Right lobe of liver (tissue), 6 donors: ENCODE measurements at regions not wholly inside any gene's neighbourhood (a gene's known extent, or its start where the extent isn't known, plus 50 kb on each side); places are given as distances from the start of the nearest gene placed in this dataset.

Experiments
- ATAC-seq, 4 donors: fragments of 200-7000 bp; cut with Tn5 transposase; one replicate each; pipeline ENCODE4 v1.9.1; 2020; ENCODE audit warnings: mild to moderate bottlenecking in 4 of 4, moderate library complexity in 4 of 4
- DNase-seq, 3 donors: peaks; one replicate each; pipeline ENCODE4 v3.0.0-alpha.2; 2020
- H3K27ac ChIP-seq, 3 donors: fragments of 200-600 bp; one replicate each; pipeline ENCODE4 v1.8.0; 2022
- H3K27me3 ChIP-seq, 2 donors: fragments of 200-600 bp; one replicate each; pipeline ENCODE4 v1.8.0; 2022
- H3K36me3 ChIP-seq, 4 donors: fragments of 200-600 bp; sonication (generic) in 1 of 4; one replicate each; pipeline versions ENCODE4 v1.5.1 to v1.8.0; 2017 to 2022; ENCODE audit warnings: control low read depth in 1 of 4
- H3K4me1 ChIP-seq, 4 donors: fragments of 200-600 bp; sonication (generic) in 1 of 4; one replicate each; pipeline versions ENCODE4 v1.5.1 to v1.8.0; 2017 to 2022; ENCODE audit warnings: control low read depth in 1 of 4
- H3K4me3 ChIP-seq, 3 donors: fragments of 200-600 bp; one replicate each; pipeline ENCODE4 v1.8.0; 2022
- H3K9me3 ChIP-seq, 4 donors: fragments of 200-600 bp; sonication (generic) in 1 of 4; one replicate each; pipeline versions ENCODE4 v1.5.1 to v1.8.0; 2017 to 2022; ENCODE audit warnings: control low read depth in 1 of 4
- POLR2A ChIP-seq: fragments of 450-650 bp; IDR thresholded peaks from one replicate; pipeline ENCODE4 v1.6.1; 2017; ENCODE audit warnings: antibody characterized with exemption, mild to moderate bottlenecking
- WGBS: methylation state at CpG from one replicate; pipeline ENCODE4 v1.1.6; 2018; ENCODE audit warnings: low coverage, low lambda C conversion rate; ENCODE audit not compliant: insufficient coverage; ENCODE audit errors: missing lambda C conversion rate; 5-methylcytosine and 5-hydroxymethylcytosine counted together
- intact Hi-C, 2 donors: fragments of 100-400 bp; cut with DNase I; formaldehyde crosslinking; loops; one replicate each; pipeline versions ENCODE4 v1.11.2 to v1.14.1; 2022
- TF ChIP-seq, protein P1 (sequence below), 4 donors: fragments of 200-600 bp in 3 of 4; fragments of 450-650 bp in 1 of 4; IDR thresholded peaks; one replicate each; pipeline versions ENCODE4 v1.5.1 to v1.8.0; 2016 to 2022; ENCODE audit warnings: antibody characterized with exemption in 4 of 4, mild to moderate bottlenecking in 2 of 4
- donor health status: DM: no; HTN: yes; CAD: no.
- donor health status: DM: no; HTN: no; CAD: no.
- donor health status: DM: no; HTN: no; CAD: no.
- donor health status: DM: no; HTN: yes; CAD: no.
- donor health status: DM: no; HTN: yes; CAD: no.

GRCh38 chr7:86155623-86156022 lies 488.1 kb upstream of the GRM3 start:
- TF ChIP-seq, protein P1, sequence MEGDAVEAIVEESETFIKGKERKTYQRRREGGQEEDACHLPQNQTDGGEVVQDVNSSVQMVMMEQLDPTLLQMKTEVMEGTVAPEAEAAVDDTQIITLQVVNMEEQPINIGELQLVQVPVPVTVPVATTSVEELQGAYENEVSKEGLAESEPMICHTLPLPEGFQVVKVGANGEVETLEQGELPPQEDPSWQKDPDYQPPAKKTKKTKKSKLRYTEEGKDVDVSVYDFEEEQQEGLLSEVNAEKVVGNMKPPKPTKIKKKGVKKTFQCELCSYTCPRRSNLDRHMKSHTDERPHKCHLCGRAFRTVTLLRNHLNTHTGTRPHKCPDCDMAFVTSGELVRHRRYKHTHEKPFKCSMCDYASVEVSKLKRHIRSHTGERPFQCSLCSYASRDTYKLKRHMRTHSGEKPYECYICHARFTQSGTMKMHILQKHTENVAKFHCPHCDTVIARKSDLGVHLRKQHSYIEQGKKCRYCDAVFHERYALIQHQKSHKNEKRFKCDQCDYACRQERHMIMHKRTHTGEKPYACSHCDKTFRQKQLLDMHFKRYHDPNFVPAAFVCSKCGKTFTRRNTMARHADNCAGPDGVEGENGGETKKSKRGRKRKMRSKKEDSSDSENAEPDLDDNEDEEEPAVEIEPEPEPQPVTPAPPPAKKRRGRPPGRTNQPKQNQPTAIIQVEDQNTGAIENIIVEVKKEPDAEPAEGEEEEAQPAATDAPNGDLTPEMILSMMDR (IDR thresholded peaks at IDR 0.05): no peak
- TF ChIP-seq POLR2A: no peak
- H3K9me3 ChIP-seq: no peaks in the 10 kb centered on the region
- no peaks in the 10 kb centered on the region for H3K4me1 ChIP-seq
- ATAC-seq: no peak
- 50% methylated on average over 2 of the region's 2 CpGs for WGBS
- H3K27ac ChIP-seq: no peak overlapping the region
- no peak for DNase-seq
- no peaks in the 10 kb centered on the region for H3K27me3 ChIP-seq
- H3K36me3 ChIP-seq: no peaks in the 10 kb centered on the region
- intact Hi-C loops: no loop called here
- H3K4me3 ChIP-seq: no peak overlapping the region

DNA sequence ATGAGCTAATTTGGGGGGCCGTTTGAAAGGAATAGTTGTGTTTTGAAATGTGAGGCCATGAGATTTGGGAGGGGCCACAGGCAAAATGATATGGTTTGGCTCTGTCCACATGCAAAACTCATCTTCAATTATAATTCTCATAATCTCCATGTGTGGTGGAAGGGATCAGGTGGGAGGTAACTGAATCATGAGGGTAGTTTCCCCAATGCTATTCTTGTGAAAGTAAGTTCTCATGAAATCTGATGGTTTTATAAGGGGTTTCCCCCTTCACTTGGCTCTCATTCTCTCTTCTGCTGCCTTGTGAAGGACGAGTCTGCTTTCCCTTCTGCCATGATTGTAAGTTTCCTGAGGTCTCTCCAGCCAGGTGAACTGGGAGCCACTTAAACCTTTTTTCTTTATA lies 490.8 kb upstream of the GRM3 start:
- ATAC-seq (no peak), DNase-seq (no peak)
- intact Hi-C loops: no loop called here
- no peaks in the 10 kb centered on the region for H3K36me3 ChIP-seq
- WGBS: 38% methylated on average over 2 of the region's 2 CpGs
- H3K9me3 ChIP-seq: no peaks in the 10 kb centered on the region
- no peaks in the 10 kb centered on the region for H3K4me1 ChIP-seq
- no peaks in the 10 kb centered on the region for H3K27me3 ChIP-seq
- no peak overlapping the region for H3K27ac ChIP-seq
- TF ChIP-seq, protein P1 (IDR thresholded peaks at IDR 0.05): no peak
- TF ChIP-seq POLR2A: no peak
- H3K4me3 ChIP-seq: no peak overlapping the region

GRCh38 chr7:86149024-86149665 lies 494.6 kb upstream of the GRM3 start:
- Histone ChIP-seq H3K4me1 (no peaks in the 10 kb centered on the region), H3K4me3 (no peak overlapping the region), H3K27me3 (no peaks in the 10 kb centered on the region), H3K27ac (no peak overlapping the region), H3K9me3 (no peaks in the 10 kb centered on the region), H3K36me3 (no peaks in the 10 kb centered on the region)
- TF ChIP-seq POLR2A: no peak
- TF ChIP-seq, protein P1 (IDR thresholded peaks at IDR 0.05): no peak
- DNase-seq: no peak
- ATAC-seq: no peak
- intact Hi-C loops: no loop called here
- WGBS: 34% methylated on average over 4 of the region's 4 CpGs

- no peak for TF ChIP-seq POLR2A
- TF ChIP-seq, protein P1 (IDR thresholded peaks at IDR 0.05): no peak
- intact Hi-C loops: no loop called here
- Histone ChIP-seq H3K36me3 (no peaks in the 10 kb centered on the region), H3K27ac (no peak overlapping the region), H3K9me3 (no peaks in the 10 kb centered on the region), H3K27me3 (no peaks in the 10 kb centered on the region), H3K4me3 (no peak overlapping the region), H3K4me1 (no peaks in the 10 kb centered on the region)
- no peak for ATAC-seq
- WGBS: 38% methylated on average over 2 of the region's 2 CpGs
- no peak for DNase-seq
Measured at GRCh38 chr7:86148501-86148900, 495.2 kb upstream of the GRM3 start.

GRCh38 chr7:86137343-86137742 lies 506.4 kb upstream of the GRM3 start:
- H3K36me3 ChIP-seq: no peaks in the 10 kb centered on the region
- no peak overlapping the region for H3K27ac ChIP-seq
- no peaks in the 10 kb centered on the region for H3K27me3 ChIP-seq
- ATAC-seq: no peak
- TF ChIP-seq POLR2A: no peak
- TF ChIP-seq, protein P1 (IDR thresholded peaks at IDR 0.05): no peak
- no peaks in the 10 kb centered on the region for H3K9me3 ChIP-seq
- H3K4me1 ChIP-seq: no peaks in the 10 kb centered on the region
- DNase-seq: no peak
- intact Hi-C loops: no loop called here
- H3K4me3 ChIP-seq: no peak overlapping the region
